ENCODE measurements at regions not wholly inside any gene's neighbourhood (a gene's known extent, or its start where the extent isn't known, plus 50 kb on each side); places are given as distances from the start of the nearest gene placed in this dataset.

GRCh38 chr5:30856242-30856641 lies 337.2 kb upstream of the CDH6 start:
- no peak for TF ChIP-seq CTCF (IDR thresholded peaks at IDR 0.05)
- no peak for TF ChIP-seq EP300 (IDR thresholded peaks at IDR 0.05; ENCODE audit: low read depth)
- no peak for TF ChIP-seq POLR2A (IDR thresholded peaks at IDR 0.05)
- TF ChIP-seq POLR2AphosphoS5 (IDR thresholded peaks at IDR 0.05) = no peak
- Histone ChIP-seq H3K27me3 (no peaks in the 10 kb centered on the region), H3K9me3 (no peaks in the 10 kb centered on the region), H3K4me1 (no peaks in the 10 kb centered on the region), H3K27ac (no peak overlapping the region), H3K4me3 (no peak overlapping the region), H3K36me3 (no peaks in the 10 kb centered on the region)
- no peak for DNase-seq
- 80 to 96% methylated on average over 3 of the region's 3 CpGs for WGBS, 2 donors (ENCODE audit: low coverage in 1 of 2)
- in situ Hi-C loops (cut with MboI; ENCODE audit: low pct_ligation_motif_present in 1 of 4, low pct_unique_long_range_greater_than_20kb in 1 of 4, low sequenced_read_pairs in 3 of 4) (no loop called here), intact Hi-C loops (cut with DNase I; ENCODE audit: low total_unique reads) (no loop called here)

- H3K27ac ChIP-seq = no peak overlapping the region
- no peak overlapping the region for H3K4me3 ChIP-seq
- no peak for DNase-seq
- in situ Hi-C loops (cut with MboI; ENCODE audit: low pct_ligation_motif_present in 1 of 4, low pct_unique_long_range_greater_than_20kb in 1 of 4, low sequenced_read_pairs in 3 of 4) = no loop called here
- TF ChIP-seq POLR2AphosphoS5 (IDR thresholded peaks at IDR 0.05) (no peak), CTCF (IDR thresholded peaks at IDR 0.05) (no peak), EP300 (IDR thresholded peaks at IDR 0.05; ENCODE audit: low read depth) (no peak), POLR2A (IDR thresholded peaks at IDR 0.05) (no peak)
- no peaks in the 10 kb centered on the region for H3K27me3 ChIP-seq
- intact Hi-C loops (cut with DNase I; ENCODE audit: low total_unique reads) = no loop called here
- H3K9me3 ChIP-seq = no peaks in the 10 kb centered on the region
- H3K36me3 ChIP-seq = no peaks in the 10 kb centered on the region
- H3K4me1 ChIP-seq = no peaks in the 10 kb centered on the region
Measured at GRCh38 chr5:30853158-30853557, 340.3 kb upstream of the CDH6 start.

GRCh38 chr5:30850866-30851265 lies 342.6 kb upstream of the CDH6 start:
- no peak overlapping the region for H3K27ac ChIP-seq
- in situ Hi-C loops (cut with MboI; ENCODE audit: low pct_ligation_motif_present in 1 of 4, low pct_unique_long_range_greater_than_20kb in 1 of 4, low sequenced_read_pairs in 3 of 4) = no loop called here
- no peak overlapping the region for H3K4me3 ChIP-seq
- H3K9me3 ChIP-seq = no peaks in the 10 kb centered on the region
- intact Hi-C loops (cut with DNase I; ENCODE audit: low total_unique reads) = no loop called here
- H3K27me3 ChIP-seq = no peaks in the 10 kb centered on the region
- H3K36me3 ChIP-seq = no peaks in the 10 kb centered on the region
- H3K4me1 ChIP-seq = no peaks in the 10 kb centered on the region
- DNase-seq = no peak
- TF ChIP-seq CTCF (IDR thresholded peaks at IDR 0.05) = no peak
- no peak for TF ChIP-seq POLR2AphosphoS5 (IDR thresholded peaks at IDR 0.05)
- no peak for TF ChIP-seq POLR2A (IDR thresholded peaks at IDR 0.05)
- no peak for TF ChIP-seq EP300 (IDR thresholded peaks at IDR 0.05; ENCODE audit: low read depth)
- 89 to 90% methylated on average over 2 of the region's 2 CpGs for WGBS, 2 donors (ENCODE audit: low coverage in 1 of 2)

- WGBS, 2 donors (ENCODE audit: low coverage in 1 of 2) = 62 to 75% methylated on average over 6 of the region's 6 CpGs
- no peaks in the 10 kb centered on the region for H3K9me3 ChIP-seq
- no peak for DNase-seq
- no peaks in the 10 kb centered on the region for H3K36me3 ChIP-seq
- H3K27me3 ChIP-seq = no peaks in the 10 kb centered on the region
- H3K4me3 ChIP-seq = no peak overlapping the region
- no peaks in the 10 kb centered on the region for H3K4me1 ChIP-seq
- intact Hi-C loops (cut with DNase I; ENCODE audit: low total_unique reads) (no loop called here), in situ Hi-C loops (cut with MboI; ENCODE audit: low pct_ligation_motif_present in 1 of 4, low pct_unique_long_range_greater_than_20kb in 1 of 4, low sequenced_read_pairs in 3 of 4) (no loop called here)
- TF ChIP-seq EP300 (IDR thresholded peaks at IDR 0.05; ENCODE audit: low read depth) = no peak
- TF ChIP-seq CTCF (IDR thresholded peaks at IDR 0.05) = no peak
- TF ChIP-seq POLR2AphosphoS5 (IDR thresholded peaks at IDR 0.05) = no peak
- no peak for TF ChIP-seq POLR2A (IDR thresholded peaks at IDR 0.05)
- H3K27ac ChIP-seq = no peak overlapping the region
Measured at GRCh38 chr5:30849931-30850710, 343.4 kb upstream of the CDH6 start.
